GM19328 (cell line): ENCODE measurements at regions not wholly inside any gene's neighbourhood (a gene's known extent, or its start where the extent isn't known, plus 50 kb on each side); places are given as distances from the start of the nearest gene placed in this dataset.

ENCODE experiments used
- ATAC-seq: cut with Tn5 transposase; IDR thresholded peaks from one replicate; pipeline ENCODE4 v1.9.1; 2021; ENCODE audit warnings: mild to moderate bottlenecking, moderate library complexity; ENCODE audit not compliant: unreplicated experiment

DNA sequence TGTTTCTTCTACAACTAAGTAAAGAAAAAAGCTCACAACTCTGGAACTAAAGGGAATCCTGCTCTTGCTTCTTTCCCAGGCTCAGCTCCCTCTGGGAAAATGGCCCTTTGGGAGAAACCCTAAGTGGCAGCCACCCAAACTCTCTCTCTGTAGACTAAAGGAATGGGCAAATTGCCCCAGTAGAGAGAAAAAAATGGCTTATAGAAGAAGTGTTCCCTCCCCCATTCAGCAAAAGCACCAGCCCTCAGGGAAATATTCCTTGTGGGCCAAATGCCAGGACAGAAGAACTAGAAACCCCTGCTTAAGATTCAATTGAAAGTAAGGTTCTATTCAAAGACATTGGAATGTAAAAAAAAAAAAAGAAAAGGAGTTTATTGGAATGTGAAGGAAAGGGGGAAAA is 603.7 kb upstream of the ALCAM start:
- no peak for ATAC-seq

GRCh38 chr3:104764496-104764895 is 602.2 kb upstream of the ALCAM start:
- ATAC-seq = no peak

DNA sequence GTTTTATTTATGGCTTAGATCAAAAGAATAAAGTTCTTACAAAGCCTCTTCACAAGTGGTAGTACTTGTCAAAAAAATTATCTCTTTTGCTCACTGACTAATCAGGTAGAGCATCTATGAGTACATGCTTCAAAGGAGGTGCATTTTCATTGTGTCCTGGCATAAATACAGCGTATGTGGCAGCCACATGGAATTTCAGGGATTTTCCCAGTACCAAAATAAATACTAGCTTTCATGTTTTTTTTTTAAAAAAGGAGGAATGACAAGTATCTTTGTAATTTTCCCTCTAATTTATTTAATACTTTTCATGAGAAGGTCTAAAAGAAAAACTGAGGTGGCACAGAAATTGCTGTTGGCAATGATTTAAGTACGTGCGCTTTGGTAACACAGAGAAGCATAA is 597.8 kb upstream of the ALCAM start:
- ATAC-seq = no peak

DNA sequence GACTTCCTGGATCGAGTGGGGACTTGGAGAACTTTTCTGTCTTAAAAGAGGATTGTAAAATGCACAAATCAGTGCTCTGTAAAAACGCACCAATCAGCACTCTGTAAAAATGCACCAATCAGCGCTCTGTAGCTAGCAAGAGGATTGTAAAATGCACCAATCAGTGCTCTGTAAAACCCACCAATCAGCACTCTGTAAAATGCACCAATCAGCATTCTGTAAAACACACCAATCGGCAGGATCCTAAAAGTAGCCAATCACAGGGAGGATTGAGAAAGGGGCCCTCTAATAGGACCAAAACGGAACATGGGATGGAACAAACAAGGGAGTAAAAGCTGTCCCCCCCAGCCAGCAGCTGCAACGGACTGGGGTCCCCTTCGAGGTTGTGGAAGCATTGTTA is 587.4 kb upstream of the ALCAM start:
- no peak for ATAC-seq

DNA sequence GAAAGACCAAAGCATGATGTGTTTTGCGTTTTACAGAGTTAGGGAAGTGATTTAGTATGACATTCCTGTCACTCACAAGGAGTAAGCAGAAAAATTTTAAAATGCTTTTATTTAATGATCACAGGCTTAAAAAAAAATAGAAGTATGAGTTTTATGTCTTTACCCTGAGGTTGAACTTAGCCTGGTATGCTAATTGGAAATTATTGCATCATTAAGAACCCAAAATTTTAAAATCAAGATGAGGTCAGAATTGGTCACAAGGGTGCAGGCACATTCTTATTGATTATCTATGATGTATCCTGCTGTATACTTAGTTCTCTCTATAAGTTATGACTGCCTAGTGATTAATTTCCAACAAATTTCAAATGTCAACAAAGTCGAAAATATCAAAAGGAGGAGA is 585.6 kb upstream of the ALCAM start:
- ATAC-seq = no peak

DNA sequence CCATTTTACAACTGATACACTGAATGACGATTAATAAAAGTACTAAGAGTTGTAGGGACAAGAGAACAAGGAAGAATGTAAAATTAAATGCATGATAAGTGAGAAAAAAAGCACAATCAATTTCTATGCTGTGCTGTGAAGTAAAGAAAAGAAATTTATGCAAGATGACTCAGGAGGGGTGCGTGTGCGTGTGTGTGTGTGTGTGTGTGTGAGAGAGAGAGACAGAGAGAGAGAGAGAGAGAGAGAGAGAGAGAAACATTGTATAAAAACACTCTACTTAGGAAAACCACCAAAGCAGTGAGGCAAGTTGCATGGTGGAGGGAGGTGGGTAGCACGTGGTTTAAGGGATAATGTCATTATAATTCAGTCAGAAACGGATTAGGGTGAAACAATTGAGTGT is 580.8 kb upstream of the ALCAM start:
- ATAC-seq = no peak

DNA sequence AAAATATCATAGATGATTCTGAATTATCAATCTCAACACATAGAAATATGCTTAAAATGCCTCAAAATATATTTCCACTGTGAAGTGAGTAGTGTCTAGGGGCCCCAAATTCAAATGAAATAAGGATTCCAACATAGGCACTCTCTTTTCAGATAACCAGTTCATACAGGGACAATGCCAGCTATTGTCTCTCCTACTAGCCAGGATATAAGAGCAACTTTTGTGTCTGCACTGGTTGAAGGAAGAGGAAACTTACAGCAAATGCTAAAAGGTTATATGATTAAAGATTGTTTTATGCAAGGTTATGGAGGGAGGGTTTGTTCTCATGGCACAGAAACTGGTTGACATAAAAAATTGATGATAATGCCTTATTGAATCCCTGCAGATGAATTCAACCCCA is 579.4 kb upstream of the ALCAM start:
- ATAC-seq = no peak

DNA sequence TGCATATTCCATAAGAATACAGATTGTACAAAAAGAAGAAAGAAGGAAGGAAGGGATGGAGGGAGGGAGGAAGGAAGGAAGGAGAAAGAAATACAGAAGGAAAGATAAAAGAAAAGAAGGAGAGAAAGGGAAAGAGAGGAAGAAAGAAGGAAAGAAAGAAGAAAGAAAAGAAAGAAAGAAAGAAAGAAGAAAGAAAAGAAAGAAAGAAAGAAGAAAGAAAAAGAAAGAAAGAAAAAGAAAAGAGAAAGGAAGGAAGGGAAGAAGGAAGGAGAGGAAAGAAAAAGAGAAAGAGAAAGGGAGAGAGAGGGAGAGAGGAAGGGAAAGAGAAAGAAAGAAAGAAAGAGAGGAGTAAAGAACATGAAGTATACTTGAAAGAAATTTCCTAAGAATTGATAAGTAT is 577.9 kb upstream of the ALCAM start:
- ATAC-seq = no peak

GRCh38 chr3:104791331-104791730 is 575.4 kb upstream of the ALCAM start:
- no peak for ATAC-seq

GRCh38 chr3:104796556-104796955 is 570.2 kb upstream of the ALCAM start:
- ATAC-seq = no peak

DNA sequence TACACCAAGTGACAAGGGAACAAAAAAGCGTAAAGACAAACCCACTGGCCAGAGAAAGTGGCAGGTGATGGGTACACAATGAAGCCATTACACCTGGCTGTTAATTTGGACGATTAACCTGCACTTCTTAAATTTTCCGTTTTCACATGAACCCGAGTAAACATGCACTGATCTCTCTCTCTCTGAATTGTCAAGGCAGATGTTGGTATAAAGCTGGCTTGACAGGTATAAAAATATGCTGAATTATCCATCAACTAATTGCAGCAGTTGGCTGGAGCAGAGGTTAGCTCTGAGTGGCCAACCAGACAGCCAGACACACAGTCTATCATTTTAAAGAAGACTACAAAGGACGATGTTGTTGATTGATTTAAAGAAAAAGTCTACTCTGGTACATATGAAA is 561.7 kb upstream of the ALCAM start:
- no peak for ATAC-seq

GRCh38 chr3:104805508-104805907 is 561.2 kb upstream of the ALCAM start:
- ATAC-seq = no peak

DNA sequence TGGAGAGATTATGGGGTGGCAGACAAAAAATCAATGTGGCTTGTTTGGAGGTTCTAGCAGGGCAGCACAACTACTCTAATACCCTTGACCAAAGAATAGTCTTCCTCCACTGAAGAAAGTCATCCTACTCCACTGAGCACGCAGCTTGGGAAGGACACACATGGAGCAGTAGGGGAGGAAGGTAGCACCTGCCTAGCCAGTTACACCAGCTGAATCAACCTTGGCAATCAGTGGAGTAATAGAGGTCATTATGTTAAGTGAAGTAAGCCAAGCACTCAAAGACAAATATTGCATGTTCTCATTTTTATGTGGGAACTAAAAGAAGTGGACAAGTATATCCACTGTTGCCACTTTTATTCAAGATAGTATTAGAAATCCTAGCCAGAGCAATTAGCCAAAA is 555.8 kb upstream of the ALCAM start:
- ATAC-seq = no peak

DNA sequence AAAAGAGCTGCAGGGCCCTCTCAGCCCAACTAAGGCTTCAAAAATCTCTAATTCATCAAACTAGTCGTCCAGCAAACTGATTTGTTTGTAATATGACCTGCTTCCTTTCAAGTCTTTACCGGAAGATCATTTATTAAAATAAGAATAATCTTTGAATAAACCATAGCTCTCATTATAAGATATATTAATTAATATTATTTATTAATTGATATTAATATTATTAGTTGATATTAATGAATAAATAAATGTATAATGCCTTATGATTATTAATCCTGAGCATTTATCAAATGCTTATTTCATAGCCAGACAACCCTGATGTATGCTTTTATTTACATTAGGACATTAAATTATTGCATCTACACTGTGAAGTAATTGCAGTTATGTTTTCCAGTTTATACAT is 550.7 kb upstream of the ALCAM start:
- ATAC-seq = no peak

DNA sequence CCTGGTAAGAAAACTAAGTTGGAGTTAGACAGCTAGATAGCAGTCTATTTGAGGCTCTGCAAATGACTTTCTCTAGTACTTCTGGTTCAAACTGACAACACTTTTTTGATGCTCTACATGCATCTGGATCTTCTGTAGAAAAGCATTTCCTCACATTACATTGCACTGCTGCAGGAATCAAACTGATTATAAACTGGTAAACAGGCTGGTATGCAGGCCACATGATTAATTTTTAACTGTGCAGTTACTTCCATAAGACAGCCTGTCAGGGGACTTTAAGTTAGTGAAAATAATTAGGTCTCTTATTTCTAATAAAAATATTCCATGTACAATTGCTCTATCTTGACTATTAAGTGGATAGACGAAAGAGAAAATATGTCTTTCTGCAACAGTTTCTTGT is 550.0 kb upstream of the ALCAM start:
- ATAC-seq = no peak

GRCh38 chr3:104819333-104819732 is 547.4 kb upstream of the ALCAM start:
- ATAC-seq = no peak

DNA sequence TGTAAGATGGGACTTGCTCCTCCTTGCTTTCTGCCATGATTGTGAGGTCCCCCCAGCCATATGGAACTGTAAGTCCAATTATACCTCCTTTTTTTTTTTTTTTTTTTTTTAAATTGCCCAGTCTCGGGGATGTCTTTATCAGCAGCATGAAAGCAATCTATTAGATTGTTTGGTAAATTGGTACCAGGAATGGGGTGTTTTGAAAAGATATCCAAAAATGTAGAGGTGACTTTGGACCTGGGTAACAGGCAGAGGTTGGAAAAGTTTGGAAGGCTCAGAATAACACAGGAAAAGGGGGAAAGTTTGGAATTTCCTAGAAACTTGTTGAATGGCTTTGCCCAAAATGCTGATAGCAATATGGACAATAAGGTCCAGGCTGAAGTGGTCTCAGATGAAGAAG is 545.8 kb upstream of the ALCAM start:
- no peak for ATAC-seq

GRCh38 chr3:104825116-104825515 is 541.6 kb upstream of the ALCAM start:
- no peak for ATAC-seq

GRCh38 chr3:104831071-104831470 is 535.6 kb upstream of the ALCAM start:
- no peak for ATAC-seq

DNA sequence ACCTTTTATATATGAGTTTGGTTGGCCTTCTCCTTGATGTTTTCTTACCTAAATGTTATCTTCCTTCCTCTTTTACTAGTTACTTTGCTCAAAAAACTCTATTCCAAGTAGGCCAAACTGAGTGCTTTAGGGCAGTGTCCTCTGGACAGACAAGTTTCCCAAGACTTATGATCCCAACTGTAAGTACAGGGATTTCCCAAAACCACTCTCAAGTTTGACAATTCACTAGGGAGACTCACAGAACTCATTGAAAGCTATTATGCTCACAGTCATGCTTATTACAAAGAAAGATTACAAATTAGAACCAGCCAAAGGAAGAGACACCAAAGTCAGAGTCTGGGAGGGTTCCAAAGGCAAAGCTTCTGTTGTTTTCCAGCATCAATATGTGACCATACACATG is 534.2 kb upstream of the ALCAM start:
- no peak for ATAC-seq

- ATAC-seq = no peak
Measured at GRCh38 chr3:104835376-104835775, 531.3 kb upstream of the ALCAM start.

- no peak for ATAC-seq
Measured at GRCh38 chr3:104846270-104846669, 520.4 kb upstream of the ALCAM start.

DNA sequence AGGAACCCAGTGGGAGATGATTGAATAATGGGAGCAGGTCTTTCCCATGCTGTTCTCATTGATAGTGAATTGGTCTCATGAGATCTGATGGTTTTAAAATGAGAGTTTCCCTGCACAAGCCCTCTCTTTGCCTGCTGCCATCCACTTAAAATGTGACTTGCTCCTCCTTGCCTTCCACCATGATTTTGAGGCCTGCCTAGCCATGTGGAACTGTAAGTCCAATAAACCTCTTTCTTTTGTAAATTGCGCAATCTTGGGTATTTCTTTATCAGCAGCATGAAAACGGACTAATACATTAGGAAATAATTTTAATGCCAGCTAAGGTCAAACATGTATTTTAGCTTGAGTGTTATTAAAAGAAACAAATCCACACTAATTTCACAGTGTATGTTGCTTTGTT is 517.6 kb upstream of the ALCAM start:
- no peak for ATAC-seq

- ATAC-seq = no peak
Measured at GRCh38 chr3:104854468-104854867, 512.2 kb upstream of the ALCAM start.
